ENCODE measurements at regions not wholly inside any gene's neighbourhood (a gene's known extent, or its start where the extent isn't known, plus 50 kb on each side); places are given as distances from the start of the nearest gene placed in this dataset.

DNA sequence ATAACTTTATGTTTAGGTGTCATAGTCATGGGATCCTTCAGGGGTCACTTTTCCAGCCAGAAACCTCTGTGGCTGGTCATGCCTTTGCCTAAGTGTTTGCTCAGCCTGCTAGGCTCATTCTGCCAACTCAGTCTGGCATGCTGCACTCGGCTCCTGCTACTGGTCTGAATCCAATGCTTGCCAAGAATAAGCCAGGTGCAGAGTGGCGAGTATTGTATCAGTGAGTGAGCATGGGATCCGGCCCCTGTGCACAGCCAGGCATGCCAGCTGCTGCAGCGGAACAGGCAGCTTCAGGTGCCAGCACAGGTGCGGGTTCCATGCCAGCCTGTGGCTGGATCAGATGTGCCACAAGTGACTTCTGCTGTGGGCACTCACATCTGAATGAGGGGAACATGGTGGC, 1269.3 kb upstream of the CNTN5 start:
- Histone ChIP-seq H3K9me3 (ENCODE audit: control insufficient read depth, insufficient read depth, low read length) (peaks cover 10% of the 10 kb centered on the region), H3K4me2 (ENCODE audit: low read depth, low read length) (no peak overlapping the region), H3K4me3 (ENCODE audit: insufficient read depth, low read depth, low read length) (no peak overlapping the region), H2BK15ac (ENCODE audit: low read depth, low read length) (no peak overlapping the region), H3K56ac (ENCODE audit: extremely low read depth, insufficient read depth, low read length) (no peak overlapping the region), H3K27me3 (ENCODE audit: control insufficient read depth, insufficient read depth, low read length) (no peaks in the 10 kb centered on the region), H3K9ac (ENCODE audit: low read depth, low read length) (no peak overlapping the region), H2AK5ac (ENCODE audit: low read depth, low read length) (no peak overlapping the region), H3K79me1 (ENCODE audit: low read depth in 1 of 2, low read length in 2 of 2) (no peaks in the 10 kb centered on the region), H3K18ac (ENCODE audit: low read depth, low read length) (no peak overlapping the region), H4K20me1 (ENCODE audit: insufficient read depth, low read length) (no peaks in the 10 kb centered on the region), H3K4me1 (ENCODE audit: control insufficient read depth, insufficient read depth, low read length) (no peaks in the 10 kb centered on the region), H4K91ac (ENCODE audit: insufficient read depth, low read depth, low read length) (no peak overlapping the region), H3K36me3 (ENCODE audit: control insufficient read depth, insufficient read depth, low read length) (no peaks in the 10 kb centered on the region), H2BK120ac (ENCODE audit: low read depth, low read length) (no peak overlapping the region), H2AK9ac (replicated peaks; ENCODE audit: low read depth, low read length, poor library complexity) (no peak overlapping the region), H2AFZ (replicated peaks; ENCODE audit: low read length, poor library complexity) (peak overlapping the region; percentile 23), H4K8ac (ENCODE audit: low read depth in 2 of 2, low read length in 2 of 2) (no peak overlapping the region), H3K23ac (ENCODE audit: low read depth, low read length) (no peak overlapping the region), H4K5ac (ENCODE audit: low read depth, low read length) (no peak overlapping the region), H3K9me1 (ENCODE audit: insufficient read depth, low read length) (no peaks in the 10 kb centered on the region), H2BK5ac (ENCODE audit: low read depth, low read length, poor library complexity, severe bottlenecking) (no peak overlapping the region), H3K4ac (ENCODE audit: low read depth, low read length) (no peak overlapping the region), H3K14ac (replicated peaks; ENCODE audit: low read depth, low read length) (no peak overlapping the region), H2BK20ac (ENCODE audit: low read depth, low read length) (no peak overlapping the region), H3K27ac (ENCODE audit: insufficient read depth, low read length) (no peak overlapping the region)
- dilution Hi-C loops (cut with HindIII; ENCODE audit: low sequenced_read_pairs, unreplicated experiment): no loop called here
- POLR2A ChIA-PET (ENCODE audit: unreplicated experiment): no interaction called here
- in situ Hi-C loops (cut with MboI; ENCODE audit: low sequenced_read_pairs): no loop called here
- 68% methylated on average over 2 of the region's 5 CpGs; no CpG with 5 or more reads in 1 of the 2 experiments for WGBS, 2 experiments (ENCODE audit: extremely low coverage in 2 of 2, insufficient read length in 1 of 2)
- no TSS peak for BruUV-seq (replicated peaks)
- TF ChIP-seq MAFK (IDR thresholded peaks at IDR 0.05; ENCODE audit: low read depth, low read length) (no peak), NFE2L2 (IDR thresholded peaks at IDR 0.05; ENCODE audit: low read depth, low read length) (no peak), MAZ (IDR thresholded peaks at IDR 0.05; ENCODE audit: borderline replicate concordance, low read depth, low read length) (no peak), BHLHE40 (IDR thresholded peaks at IDR 0.05; ENCODE audit: low read depth, low read length) (no peak), MXI1 (IDR thresholded peaks at IDR 0.05; ENCODE audit: borderline replicate concordance, low read depth, low read length) (no peak), RAD21 (IDR thresholded peaks at IDR 0.05; ENCODE audit: low read length) (no peak), SMC3 (IDR thresholded peaks at IDR 0.05; ENCODE audit: low read depth, low read length) (no peak), RFX5 (IDR thresholded peaks at IDR 0.05; ENCODE audit: low read depth, low read length) (no peak)
- TF ChIP-seq, protein P1, sequence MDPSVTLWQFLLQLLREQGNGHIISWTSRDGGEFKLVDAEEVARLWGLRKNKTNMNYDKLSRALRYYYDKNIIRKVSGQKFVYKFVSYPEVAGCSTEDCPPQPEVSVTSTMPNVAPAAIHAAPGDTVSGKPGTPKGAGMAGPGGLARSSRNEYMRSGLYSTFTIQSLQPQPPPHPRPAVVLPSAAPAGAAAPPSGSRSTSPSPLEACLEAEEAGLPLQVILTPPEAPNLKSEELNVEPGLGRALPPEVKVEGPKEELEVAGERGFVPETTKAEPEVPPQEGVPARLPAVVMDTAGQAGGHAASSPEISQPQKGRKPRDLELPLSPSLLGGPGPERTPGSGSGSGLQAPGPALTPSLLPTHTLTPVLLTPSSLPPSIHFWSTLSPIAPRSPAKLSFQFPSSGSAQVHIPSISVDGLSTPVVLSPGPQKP (IDR thresholded peaks at IDR 0.05; ENCODE audit: borderline replicate concordance, low read depth, low read length): no peak
- no peak for DNase-seq
- intact Hi-C loops (cut with micrococcal nuclease): no loop called here
- CTCF ChIA-PET: no interaction called here
- no peak for ATAC-seq (ENCODE audit: low read depth)

All from IMR-90 (cell line).